GOT3 (cell line): ENCODE measurements at regions not wholly inside any gene's neighbourhood (a gene's known extent, or its start where the extent isn't known, plus 50 kb on each side); places are given as distances from the start of the nearest gene placed in this dataset.

ENCODE experiments used
- DNase-seq: peaks from one replicate; lab custom pipeline; 2025; ENCODE audit warnings: mixed read lengths; lab: John Stamatoyannopoulos, UW

GRCh38 chr4:123747016-123747415, 350.4 kb downstream of the SPRY1 start:
- DNase-seq, result no peak

GRCh38 chr4:123748806-123749205, 352.2 kb downstream of the SPRY1 start:
- DNase-seq, result no peak

- DNase-seq, result no peak
Measured at GRCh38 chr4:123749383-123749782, 352.8 kb downstream of the SPRY1 start.

- DNase-seq, result no peak
Measured at GRCh38 chr4:123750044-123750443, 353.4 kb downstream of the SPRY1 start.

GRCh38 chr4:123755655-123756054, 359.1 kb downstream of the SPRY1 start:
- DNase-seq, result no peak

GRCh38 chr4:123767806-123768205, 371.2 kb downstream of the SPRY1 start:
- DNase-seq, result no peak

GRCh38 chr4:123770884-123771283, 374.3 kb downstream of the SPRY1 start:
- DNase-seq, result no peak

- DNase-seq, result no peak
Measured at GRCh38 chr4:123776267-123776666, 379.7 kb downstream of the SPRY1 start.

- no peak for DNase-seq
Measured at GRCh38 chr4:123777373-123777772, 380.8 kb downstream of the SPRY1 start.

- no peak for DNase-seq
Measured at GRCh38 chr4:123783151-123783790, 386.7 kb downstream of the SPRY1 start.

GRCh38 chr4:123783921-123784320, 387.3 kb downstream of the SPRY1 start:
- no peak for DNase-seq

GRCh38 chr4:123784626-123785025, 388.0 kb downstream of the SPRY1 start:
- no peak for DNase-seq

- no peak for DNase-seq
Measured at GRCh38 chr4:123785538-123785937, 388.9 kb downstream of the SPRY1 start.

GRCh38 chr4:123786163-123786915, 389.7 kb downstream of the SPRY1 start:
- no peak for DNase-seq

GRCh38 chr4:123786920-123787319, 390.3 kb downstream of the SPRY1 start:
- DNase-seq, result no peak

- DNase-seq, result no peak
Measured at GRCh38 chr4:123787512-123788080, 391.0 kb downstream of the SPRY1 start.

- no peak for DNase-seq
Measured at GRCh38 chr4:123788577-123788976, 392.0 kb downstream of the SPRY1 start.

- DNase-seq, result no peak
Measured at GRCh38 chr4:123790681-123791080, 394.1 kb downstream of the SPRY1 start.

GRCh38 chr4:123802082-123802645, 405.6 kb downstream of the SPRY1 start:
- no peak for DNase-seq

- DNase-seq, result no peak
Measured at GRCh38 chr4:123802933-123803332, 406.3 kb downstream of the SPRY1 start.

- no peak for DNase-seq
Measured at GRCh38 chr4:123804196-123804721, 407.7 kb downstream of the SPRY1 start.

- DNase-seq, result no peak
Measured at GRCh38 chr4:123806056-123806455, 409.5 kb downstream of the SPRY1 start.

- no peak for DNase-seq
Measured at GRCh38 chr4:123807187-123807586, 410.6 kb downstream of the SPRY1 start.
